GM23338 (cell line): ENCODE measurements at regions not wholly inside any gene's neighbourhood (a gene's known extent, or its start where the extent isn't known, plus 50 kb on each side); places are given as distances from the start of the nearest gene placed in this dataset.

Source experiments
- EZH2 ChIP-seq: fragments of 200-600 bp; sonication (generic); IDR thresholded peaks from one replicate; pipeline ENCODE4 v1.8.0; 2017; ENCODE audit warnings: antibody characterized with exemption, mild to moderate bottlenecking, low read depth; ENCODE audit not compliant: unreplicated experiment
- EZH2phosphoT487 ChIP-seq: fragments of 200-600 bp; sonication (generic); IDR thresholded peaks from one replicate; pipeline ENCODE4 v1.8.1; 2018; ENCODE audit warnings: antibody characterized with exemption; ENCODE audit not compliant: unreplicated experiment
- JUNB ChIP-seq: IDR thresholded peaks from one replicate; pipeline ENCODE4 v1.6.1; 2016; ENCODE audit warnings: antibody characterized with exemption; ENCODE audit not compliant: unreplicated experiment
- NANOG ChIP-seq: IDR thresholded peaks from 2 replicates; pipeline ENCODE4 v1.6.1; 2016; ENCODE audit warnings: antibody characterized with exemption, borderline replicate concordance
- POLR2AphosphoS5 ChIP-seq: IDR thresholded peaks from 2 replicates; pipeline ENCODE4 v1.6.1; 2016; ENCODE audit warnings: antibody characterized with exemption, low read depth
- ZNF114 ChIP-seq: fragments of 250-450 bp; sonication (Bioruptor Pico); IDR thresholded peaks from 2 replicates; pipeline ENCODE4 v1.5.0; 2020; ENCODE audit warnings: mild to moderate bottlenecking, moderate library complexity
- ZNF331 ChIP-seq: fragments of 250-450 bp; sonication (Bioruptor Pico); IDR thresholded peaks from 2 replicates; pipeline ENCODE4 v1.5.0; 2020; ENCODE audit warnings: low read depth, mild to moderate bottlenecking, moderate library complexity
- TF ChIP-seq, protein P1 (sequence below): IDR thresholded peaks from one replicate; pipeline ENCODE4 v1.6.1; 2018; ENCODE audit warnings: antibody characterized with exemption; ENCODE audit not compliant: unreplicated experiment
- TF ChIP-seq, protein P2 (sequence below), 2 experiments: fragments of 200-600 bp in 1 of 2; sonication (generic) in 1 of 2; conservative IDR thresholded peaks; 2 replicates each; pipeline versions ENCODE4 v1.5.1 to v1.6.1; 2016 to 2017; ENCODE audit warnings: antibody characterized with exemption in 2 of 2, low read depth in 2 of 2, mild to moderate bottlenecking in 2 of 2, moderate library complexity in 1 of 2
- TF ChIP-seq, protein P3 (sequence below): fragments of 250-450 bp; sonication (Bioruptor Pico); IDR thresholded peaks from 2 replicates; pipeline ENCODE4 v1.5.0; 2020; ENCODE audit warnings: mild to moderate bottlenecking, moderate library complexity

DNA sequence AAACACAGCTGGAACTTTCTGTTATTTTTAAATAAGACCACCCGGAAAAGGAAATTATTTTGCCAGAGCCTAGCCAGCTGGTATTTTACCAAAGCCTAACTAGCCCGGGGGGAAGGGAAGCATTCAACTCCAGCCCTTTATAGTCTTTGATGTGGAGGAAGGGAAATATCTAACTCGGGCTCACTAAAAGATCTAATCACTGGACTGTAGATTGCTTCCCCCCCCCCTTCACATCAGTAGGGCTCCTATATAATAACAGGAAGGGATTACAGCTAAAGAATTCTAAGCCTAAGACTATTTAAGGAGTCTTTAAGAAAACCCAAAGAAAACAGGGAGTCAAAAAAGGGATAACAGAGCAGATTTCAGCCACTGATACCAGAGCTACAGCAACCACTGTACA, 431.1 kb downstream of the KCNH5 start:
- TF ChIP-seq, protein P1, sequence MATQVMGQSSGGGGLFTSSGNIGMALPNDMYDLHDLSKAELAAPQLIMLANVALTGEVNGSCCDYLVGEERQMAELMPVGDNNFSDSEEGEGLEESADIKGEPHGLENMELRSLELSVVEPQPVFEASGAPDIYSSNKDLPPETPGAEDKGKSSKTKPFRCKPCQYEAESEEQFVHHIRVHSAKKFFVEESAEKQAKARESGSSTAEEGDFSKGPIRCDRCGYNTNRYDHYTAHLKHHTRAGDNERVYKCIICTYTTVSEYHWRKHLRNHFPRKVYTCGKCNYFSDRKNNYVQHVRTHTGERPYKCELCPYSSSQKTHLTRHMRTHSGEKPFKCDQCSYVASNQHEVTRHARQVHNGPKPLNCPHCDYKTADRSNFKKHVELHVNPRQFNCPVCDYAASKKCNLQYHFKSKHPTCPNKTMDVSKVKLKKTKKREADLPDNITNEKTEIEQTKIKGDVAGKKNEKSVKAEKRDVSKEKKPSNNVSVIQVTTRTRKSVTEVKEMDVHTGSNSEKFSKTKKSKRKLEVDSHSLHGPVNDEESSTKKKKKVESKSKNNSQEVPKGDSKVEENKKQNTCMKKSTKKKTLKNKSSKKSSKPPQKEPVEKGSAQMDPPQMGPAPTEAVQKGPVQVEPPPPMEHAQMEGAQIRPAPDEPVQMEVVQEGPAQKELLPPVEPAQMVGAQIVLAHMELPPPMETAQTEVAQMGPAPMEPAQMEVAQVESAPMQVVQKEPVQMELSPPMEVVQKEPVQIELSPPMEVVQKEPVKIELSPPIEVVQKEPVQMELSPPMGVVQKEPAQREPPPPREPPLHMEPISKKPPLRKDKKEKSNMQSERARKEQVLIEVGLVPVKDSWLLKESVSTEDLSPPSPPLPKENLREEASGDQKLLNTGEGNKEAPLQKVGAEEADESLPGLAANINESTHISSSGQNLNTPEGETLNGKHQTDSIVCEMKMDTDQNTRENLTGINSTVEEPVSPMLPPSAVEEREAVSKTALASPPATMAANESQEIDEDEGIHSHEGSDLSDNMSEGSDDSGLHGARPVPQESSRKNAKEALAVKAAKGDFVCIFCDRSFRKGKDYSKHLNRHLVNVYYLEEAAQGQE: no peak
- TF ChIP-seq, protein P2, sequence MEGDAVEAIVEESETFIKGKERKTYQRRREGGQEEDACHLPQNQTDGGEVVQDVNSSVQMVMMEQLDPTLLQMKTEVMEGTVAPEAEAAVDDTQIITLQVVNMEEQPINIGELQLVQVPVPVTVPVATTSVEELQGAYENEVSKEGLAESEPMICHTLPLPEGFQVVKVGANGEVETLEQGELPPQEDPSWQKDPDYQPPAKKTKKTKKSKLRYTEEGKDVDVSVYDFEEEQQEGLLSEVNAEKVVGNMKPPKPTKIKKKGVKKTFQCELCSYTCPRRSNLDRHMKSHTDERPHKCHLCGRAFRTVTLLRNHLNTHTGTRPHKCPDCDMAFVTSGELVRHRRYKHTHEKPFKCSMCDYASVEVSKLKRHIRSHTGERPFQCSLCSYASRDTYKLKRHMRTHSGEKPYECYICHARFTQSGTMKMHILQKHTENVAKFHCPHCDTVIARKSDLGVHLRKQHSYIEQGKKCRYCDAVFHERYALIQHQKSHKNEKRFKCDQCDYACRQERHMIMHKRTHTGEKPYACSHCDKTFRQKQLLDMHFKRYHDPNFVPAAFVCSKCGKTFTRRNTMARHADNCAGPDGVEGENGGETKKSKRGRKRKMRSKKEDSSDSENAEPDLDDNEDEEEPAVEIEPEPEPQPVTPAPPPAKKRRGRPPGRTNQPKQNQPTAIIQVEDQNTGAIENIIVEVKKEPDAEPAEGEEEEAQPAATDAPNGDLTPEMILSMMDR (conservative IDR thresholded peaks at IDR 0.05; ENCODE audit: low read depth in 2 of 2): no peak
- no peak for TF ChIP-seq POLR2AphosphoS5
- TF ChIP-seq EZH2: no peak
- TF ChIP-seq NANOG: no peak
- TF ChIP-seq, protein P3, sequence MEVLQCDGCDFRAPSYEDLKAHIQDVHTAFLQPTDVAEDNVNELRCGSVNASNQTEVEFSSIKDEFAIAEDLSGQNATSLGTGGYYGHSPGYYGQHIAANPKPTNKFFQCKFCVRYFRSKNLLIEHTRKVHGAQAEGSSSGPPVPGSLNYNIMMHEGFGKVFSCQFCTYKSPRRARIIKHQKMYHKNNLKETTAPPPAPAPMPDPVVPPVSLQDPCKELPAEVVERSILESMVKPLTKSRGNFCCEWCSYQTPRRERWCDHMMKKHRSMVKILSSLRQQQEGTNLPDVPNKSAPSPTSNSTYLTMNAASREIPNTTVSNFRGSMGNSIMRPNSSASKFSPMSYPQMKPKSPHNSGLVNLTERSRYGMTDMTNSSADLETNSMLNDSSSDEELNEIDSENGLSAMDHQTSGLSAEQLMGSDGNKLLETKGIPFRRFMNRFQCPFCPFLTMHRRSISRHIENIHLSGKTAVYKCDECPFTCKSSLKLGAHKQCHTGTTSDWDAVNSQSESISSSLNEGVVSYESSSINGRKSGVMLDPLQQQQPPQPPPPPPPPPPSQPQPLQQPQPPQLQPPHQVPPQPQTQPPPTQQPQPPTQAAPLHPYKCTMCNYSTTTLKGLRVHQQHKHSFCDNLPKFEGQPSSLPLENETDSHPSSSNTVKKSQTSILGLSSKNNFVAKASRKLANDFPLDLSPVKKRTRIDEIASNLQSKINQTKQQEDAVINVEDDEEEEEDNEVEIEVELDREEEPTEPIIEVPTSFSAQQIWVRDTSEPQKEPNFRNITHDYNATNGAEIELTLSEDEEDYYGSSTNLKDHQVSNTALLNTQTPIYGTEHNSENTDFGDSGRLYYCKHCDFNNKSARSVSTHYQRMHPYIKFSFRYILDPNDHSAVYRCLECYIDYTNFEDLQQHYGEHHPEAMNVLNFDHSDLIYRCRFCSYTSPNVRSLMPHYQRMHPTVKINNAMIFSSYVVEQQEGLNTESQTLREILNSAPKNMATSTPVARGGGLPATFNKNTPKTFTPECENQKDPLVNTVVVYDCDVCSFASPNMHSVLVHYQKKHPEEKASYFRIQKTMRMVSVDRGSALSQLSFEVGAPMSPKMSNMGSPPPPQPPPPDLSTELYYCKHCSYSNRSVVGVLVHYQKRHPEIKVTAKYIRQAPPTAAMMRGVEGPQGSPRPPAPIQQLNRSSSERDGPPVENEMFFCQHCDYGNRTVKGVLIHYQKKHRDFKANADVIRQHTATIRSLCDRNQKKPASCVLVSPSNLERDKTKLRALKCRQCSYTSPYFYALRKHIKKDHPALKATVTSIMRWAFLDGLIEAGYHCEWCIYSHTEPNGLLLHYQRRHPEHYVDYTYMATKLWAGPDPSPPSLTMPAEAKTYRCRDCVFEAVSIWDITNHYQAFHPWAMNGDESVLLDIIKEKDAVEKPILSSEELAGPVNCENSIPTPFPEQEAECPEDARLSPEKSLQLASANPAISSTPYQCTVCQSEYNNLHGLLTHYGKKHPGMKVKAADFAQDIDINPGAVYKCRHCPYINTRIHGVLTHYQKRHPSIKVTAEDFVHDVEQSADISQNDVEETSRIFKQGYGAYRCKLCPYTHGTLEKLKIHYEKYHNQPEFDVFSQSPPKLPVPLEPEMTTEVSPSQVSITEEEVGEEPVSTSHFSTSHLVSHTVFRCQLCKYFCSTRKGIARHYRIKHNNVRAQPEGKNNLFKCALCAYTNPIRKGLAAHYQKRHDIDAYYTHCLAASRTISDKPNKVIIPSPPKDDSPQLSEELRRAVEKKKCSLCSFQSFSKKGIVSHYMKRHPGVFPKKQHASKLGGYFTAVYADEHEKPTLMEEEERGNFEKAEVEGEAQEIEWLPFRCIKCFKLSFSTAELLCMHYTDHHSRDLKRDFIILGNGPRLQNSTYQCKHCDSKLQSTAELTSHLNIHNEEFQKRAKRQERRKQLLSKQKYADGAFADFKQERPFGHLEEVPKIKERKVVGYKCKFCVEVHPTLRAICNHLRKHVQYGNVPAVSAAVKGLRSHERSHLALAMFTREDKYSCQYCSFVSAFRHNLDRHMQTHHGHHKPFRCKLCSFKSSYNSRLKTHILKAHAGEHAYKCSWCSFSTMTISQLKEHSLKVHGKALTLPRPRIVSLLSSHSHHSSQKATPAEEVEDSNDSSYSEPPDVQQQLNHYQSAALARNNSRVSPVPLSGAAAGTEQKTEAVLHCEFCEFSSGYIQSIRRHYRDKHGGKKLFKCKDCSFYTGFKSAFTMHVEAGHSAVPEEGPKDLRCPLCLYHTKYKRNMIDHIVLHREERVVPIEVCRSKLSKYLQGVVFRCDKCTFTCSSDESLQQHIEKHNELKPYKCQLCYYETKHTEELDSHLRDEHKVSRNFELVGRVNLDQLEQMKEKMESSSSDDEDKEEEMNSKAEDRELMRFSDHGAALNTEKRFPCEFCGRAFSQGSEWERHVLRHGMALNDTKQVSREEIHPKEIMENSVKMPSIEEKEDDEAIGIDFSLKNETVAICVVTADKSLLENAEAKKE (CRISPR knock-in tag): no peak
- no peak for TF ChIP-seq ZNF114 (CRISPR knock-in tag)
- no peak for TF ChIP-seq ZNF331 (CRISPR knock-in tag)
- no peak for TF ChIP-seq EZH2phosphoT487
- no peak for TF ChIP-seq JUNB
